ENCODE measurements at regions not wholly inside any gene's neighbourhood (a gene's known extent, or its start where the extent isn't known, plus 50 kb on each side); places are given as distances from the start of the nearest gene placed in this dataset.
A peak's percentile ranks its signal among the peaks of the same experiment; 100 is the strongest.

DNA sequence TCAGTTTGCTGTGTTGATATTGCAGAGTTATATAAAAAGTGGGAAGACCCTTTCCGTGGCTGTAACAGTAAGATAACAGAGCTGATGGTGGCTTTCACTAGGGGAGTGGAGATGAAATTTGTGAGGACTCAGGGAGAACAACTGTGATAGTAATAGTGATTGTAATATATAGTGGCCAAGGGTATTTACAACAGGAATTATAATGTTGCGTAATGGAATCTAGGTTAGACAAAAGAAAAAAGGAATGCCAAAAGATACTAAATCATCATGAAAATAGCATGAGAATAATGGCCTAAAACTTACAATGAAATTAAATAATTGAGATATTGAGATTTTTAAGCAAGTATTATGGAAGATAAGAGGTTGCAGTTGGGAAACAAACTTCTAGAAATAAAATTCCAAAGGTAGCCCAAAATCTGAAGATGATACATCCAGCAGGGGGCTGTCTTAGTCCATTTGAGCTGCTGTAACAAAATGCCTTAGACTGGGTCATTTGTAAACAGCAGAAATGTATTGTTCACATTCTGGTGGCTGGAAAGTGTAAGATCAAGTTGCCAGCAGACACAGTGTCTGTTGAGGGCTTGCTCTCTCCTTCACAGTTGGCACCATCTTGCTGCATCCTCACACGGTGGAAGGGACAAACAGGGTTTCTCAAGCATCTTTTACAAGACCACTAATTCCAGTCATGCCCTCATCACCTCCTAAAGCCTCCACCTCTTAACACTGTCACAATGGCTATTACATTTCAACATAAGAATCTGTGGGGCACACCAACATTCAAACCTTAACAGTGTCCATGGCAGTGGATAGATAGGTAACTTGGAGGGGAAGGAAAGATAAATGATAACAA lies 711.2 kb downstream of the MRPL39 start:
- Histone ChIP-seq H3K27me3 (no peaks in the 10 kb centered on the region), H3K4me1 (ENCODE audit: insufficient read depth) (peaks cover 2% of the 10 kb centered on the region), H3K27ac (no peak overlapping the region), H3K9me3 (no peaks in the 10 kb centered on the region), H3K4me3 (no peak overlapping the region), H3K36me3 (no peaks in the 10 kb centered on the region)
- intact Hi-C loops (cut with DNase I), result loop anchor here in 1 of 4 donors (10.0 kb wide), 1 partner anchor 149 kb away; no protein-coding TSS in a partner anchor
- DNase-seq, result peak in 3 of 5 donors; percentile 14 to 37 (median 29)
- TF ChIP-seq CTCF (IDR thresholded peaks at IDR 0.05) (peak in 2 of 3 donors; percentile 39 to 48), POLR2A (IDR thresholded peaks at IDR 0.05) (no peak)
- WGBS, 3 donors, result 64 to 71% (median 68%) methylated on average over 3 of the region's 3 CpGs

DNA sequence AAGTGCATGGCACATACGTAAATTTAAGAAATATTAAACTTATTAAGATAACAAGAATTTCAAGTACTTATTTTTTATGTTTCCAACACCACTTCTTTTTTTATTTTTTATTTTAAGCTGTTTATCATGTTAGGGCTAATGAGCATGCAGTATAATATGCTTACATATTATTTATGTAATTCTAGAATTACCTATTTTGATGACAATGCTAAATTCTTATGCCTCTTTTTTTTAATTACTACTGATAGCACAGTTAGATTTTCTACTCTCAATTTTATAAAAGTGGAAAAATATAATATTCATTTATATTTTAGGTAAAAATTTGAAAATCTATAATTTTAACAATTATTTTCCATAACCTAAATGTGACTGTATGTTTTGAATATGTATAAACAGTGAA lies 713.0 kb downstream of the MRPL39 start:
- no peak for DNase-seq
- H3K4me3 ChIP-seq, result no peak overlapping the region
- no peaks in the 10 kb centered on the region for H3K27me3 ChIP-seq
- H3K4me1 ChIP-seq (ENCODE audit: insufficient read depth), result peaks cover 2% of the 10 kb centered on the region
- no peaks in the 10 kb centered on the region for H3K9me3 ChIP-seq
- intact Hi-C loops (cut with DNase I), result loop anchor here in 1 of 4 donors (10.0 kb wide), 1 partner anchor 150 kb away; no protein-coding TSS in a partner anchor
- no peaks in the 10 kb centered on the region for H3K36me3 ChIP-seq
- no peak overlapping the region for H3K27ac ChIP-seq
- WGBS, 3 donors, result 88 to 97% (median 93%) methylated on average over 1 of the region's 1 CpG
- TF ChIP-seq EP300 (IDR thresholded peaks at IDR 0.05) (no peak), CTCF (IDR thresholded peaks at IDR 0.05) (no peak), POLR2A (IDR thresholded peaks at IDR 0.05) (no peak)

DNA sequence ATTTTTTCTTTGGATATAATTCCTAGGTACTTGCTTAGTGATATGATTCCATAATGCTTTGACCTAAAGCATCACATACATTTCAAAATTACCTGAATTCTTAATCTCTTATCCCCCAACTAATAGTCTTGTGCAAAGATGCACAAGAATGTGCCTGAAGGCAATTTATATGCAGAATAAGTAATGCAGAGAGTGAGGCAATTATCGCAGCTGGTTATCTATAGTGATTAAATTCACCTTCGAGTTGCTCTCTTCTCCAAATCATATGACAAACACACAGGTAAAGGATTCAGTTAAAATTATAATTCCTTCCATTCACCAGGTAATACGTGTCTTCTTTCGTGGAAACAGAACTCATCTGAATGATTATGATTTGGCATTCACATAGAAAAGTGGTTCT lies 717.3 kb downstream of the MRPL39 start:
- intact Hi-C loops (cut with DNase I), result loop anchor here in 1 of 4 donors (10.0 kb wide), 1 partner anchor 155 kb away; no protein-coding TSS in a partner anchor
- no peak overlapping the region for H3K27ac ChIP-seq
- H3K4me3 ChIP-seq, result no peak overlapping the region
- H3K36me3 ChIP-seq, result no peaks in the 10 kb centered on the region
- no peak for DNase-seq
- TF ChIP-seq POLR2A (IDR thresholded peaks at IDR 0.05), result no peak
- TF ChIP-seq EP300 (IDR thresholded peaks at IDR 0.05), result no peak
- no peak for TF ChIP-seq CTCF (IDR thresholded peaks at IDR 0.05)
- WGBS, 3 donors, result 83 to 86% (median 84%) methylated on average over 4 of the region's 4 CpGs
- no peaks in the 10 kb centered on the region for H3K4me1 ChIP-seq (ENCODE audit: insufficient read depth)
- no peaks in the 10 kb centered on the region for H3K27me3 ChIP-seq
- no peaks in the 10 kb centered on the region for H3K9me3 ChIP-seq

DNA sequence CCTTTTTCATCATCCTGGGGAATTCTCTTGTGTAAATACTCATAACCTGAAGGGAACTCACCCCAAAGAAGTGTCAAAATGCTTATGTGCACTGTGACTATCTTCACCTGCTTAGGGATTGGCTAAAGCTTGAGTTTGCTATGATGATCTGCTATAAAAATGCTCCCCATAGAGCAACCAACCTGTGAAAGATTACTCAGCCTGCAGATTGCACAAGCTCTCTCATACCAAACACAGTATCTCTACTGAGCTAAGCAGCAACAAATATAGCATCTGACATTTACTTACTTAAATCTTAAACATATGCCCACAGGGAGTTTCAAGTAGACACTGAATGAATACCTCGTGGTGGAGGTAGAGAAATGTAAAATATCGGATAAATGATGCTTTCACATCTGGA lies 725.8 kb downstream of the MRPL39 start:
- Histone ChIP-seq H3K27ac (no peak overlapping the region), H3K4me1 (ENCODE audit: insufficient read depth) (no peaks in the 10 kb centered on the region), H3K36me3 (no peaks in the 10 kb centered on the region), H3K9me3 (no peaks in the 10 kb centered on the region), H3K4me3 (no peak overlapping the region), H3K27me3 (no peaks in the 10 kb centered on the region)
- WGBS, 3 donors, result 75 to 87% (median 81%) methylated on average over 2 of the region's 2 CpGs
- TF ChIP-seq CTCF (IDR thresholded peaks at IDR 0.05) (no peak), POLR2A (IDR thresholded peaks at IDR 0.05) (no peak), EP300 (IDR thresholded peaks at IDR 0.05) (no peak)
- DNase-seq, result no peak
- intact Hi-C loops (cut with DNase I), result no loop called here
